ENCODE measurements at regions not wholly inside any gene's neighbourhood (a gene's known extent, or its start where the extent isn't known, plus 50 kb on each side); places are given as distances from the start of the nearest gene placed in this dataset.

GRCh38 chr3:102248981-102249705 is 185.7 kb upstream of the ZPLD1 start:
- DNase-seq: no peak

GRCh38 chr3:102255736-102256135 is 179.1 kb upstream of the ZPLD1 start:
- no peak for DNase-seq

- DNase-seq: no peak
These were observed 176.1 kb upstream of the ZPLD1 start for GRCh38 chr3:102258666-102259227.

GRCh38 chr3:102259663-102260062 is 175.2 kb upstream of the ZPLD1 start:
- DNase-seq: no peak

- DNase-seq: no peak
These were observed 169.1 kb upstream of the ZPLD1 start for GRCh38 chr3:102265720-102266119.

GRCh38 chr3:102269406-102269805 is 165.4 kb upstream of the ZPLD1 start:
- DNase-seq: no peak

- no peak for DNase-seq
These were observed 144.6 kb upstream of the ZPLD1 start for GRCh38 chr3:102290241-102290640.

- DNase-seq: no peak
These were observed 139.1 kb upstream of the ZPLD1 start for GRCh38 chr3:102295756-102296155.

- DNase-seq: no peak
These were observed 137.7 kb upstream of the ZPLD1 start for GRCh38 chr3:102297072-102297658.

- DNase-seq: no peak
These were observed 135.5 kb upstream of the ZPLD1 start for GRCh38 chr3:102299125-102299877.

GRCh38 chr3:102301155-102301880 is 133.5 kb upstream of the ZPLD1 start:
- no peak for DNase-seq

- DNase-seq: no peak
These were observed 132.8 kb upstream of the ZPLD1 start for GRCh38 chr3:102302020-102302419.

- no peak for DNase-seq
These were observed 130.3 kb upstream of the ZPLD1 start for GRCh38 chr3:102304550-102304949.

GRCh38 chr3:102307442-102307841 is 127.4 kb upstream of the ZPLD1 start:
- no peak for DNase-seq

- DNase-seq: no peak
These were observed 105.7 kb upstream of the ZPLD1 start for GRCh38 chr3:102329066-102329465.

GRCh38 chr3:102329561-102329960 is 105.3 kb upstream of the ZPLD1 start:
- DNase-seq: no peak

GRCh38 chr3:102332205-102332604 is 102.6 kb upstream of the ZPLD1 start:
- no peak for DNase-seq

- DNase-seq: no peak
These were observed 101.9 kb upstream of the ZPLD1 start for GRCh38 chr3:102332934-102333333.

- DNase-seq: no peak
These were observed 98.7 kb upstream of the ZPLD1 start for GRCh38 chr3:102336130-102336529.

- no peak for DNase-seq
These were observed 95.1 kb upstream of the ZPLD1 start for GRCh38 chr3:102339671-102340070.

- no peak for DNase-seq
These were observed 87.9 kb upstream of the ZPLD1 start for GRCh38 chr3:102346897-102347296.

GRCh38 chr3:102348904-102349303 is 85.9 kb upstream of the ZPLD1 start:
- no peak for DNase-seq

GRCh38 chr3:102353148-102353547 is 81.7 kb upstream of the ZPLD1 start:
- no peak for DNase-seq

Measured in stimulated activated CD8-positive, alpha-beta memory T cell treated with anti-CD3 and anti-CD28 coated beads, Interleukin-4, amount 100 ng/mL, for 48 hours (primary cell).